Left ventricle myocardium inferior (tissue), 1 donor: ENCODE measurements at regions not wholly inside any gene's neighbourhood (a gene's known extent, or its start where the extent isn't known, plus 50 kb on each side); places are given as distances from the start of the nearest gene placed in this dataset.

ENCODE experiments used
- DNase-seq: peaks from one replicate; pipeline ENCODE4 v3.0.0-alpha.2; 2020
- H3K27ac ChIP-seq: fragments of 200-600 bp; replicated peaks from 2 replicates; pipeline ENCODE4 v1.8.0; 2021
- H3K27me3 ChIP-seq: fragments of 200-600 bp; 2 replicates; pipeline ENCODE4 v1.8.0; 2021; ENCODE audit warnings: low read depth
- H3K36me3 ChIP-seq: fragments of 200-600 bp; 2 replicates; pipeline ENCODE4 v1.8.0; 2021
- H3K4me1 ChIP-seq: fragments of 200-600 bp; 2 replicates; pipeline ENCODE4 v1.8.0; 2021
- H3K4me3 ChIP-seq: fragments of 200-600 bp; 2 replicates; pipeline ENCODE4 v1.8.0; 2021; ENCODE audit warnings: mild to moderate bottlenecking, moderate library complexity
- H3K9me3 ChIP-seq: fragments of 200-600 bp; replicated peaks from 2 replicates; pipeline ENCODE4 v1.8.0; 2021
- CTCF ChIP-seq: fragments of 200-600 bp; IDR thresholded peaks from 2 replicates; pipeline ENCODE4 v1.8.0; 2021; ENCODE audit warnings: antibody characterized with exemption, mild to moderate bottlenecking, borderline replicate concordance
- intact Hi-C: fragments of 100-400 bp; cut with micrococcal nuclease; formaldehyde crosslinking; loops from one replicate; pipeline ENCODE4 v1.11.0; 2022
- donor health status: DM: no; HTN: yes; CAD: no; lungs with severe emphysema.

- H3K27ac ChIP-seq = no peak overlapping the region
- TF ChIP-seq CTCF = no peak
- no peak for DNase-seq
- H3K9me3 ChIP-seq = no peaks in the 10 kb centered on the region
- H3K4me3 ChIP-seq = no peak overlapping the region
- H3K4me1 ChIP-seq = no peaks in the 10 kb centered on the region
- intact Hi-C loops = no loop called here
- no peaks in the 10 kb centered on the region for H3K27me3 ChIP-seq
- no peaks in the 10 kb centered on the region for H3K36me3 ChIP-seq
These were observed 160.5 kb downstream of the KITLG start for GRCh38 chr12:88419794-88420193.

- TF ChIP-seq CTCF = no peak
- Histone ChIP-seq H3K9me3 (no peaks in the 10 kb centered on the region), H3K4me3 (no peak overlapping the region), H3K27me3 (no peaks in the 10 kb centered on the region), H3K36me3 (no peaks in the 10 kb centered on the region), H3K27ac (no peak overlapping the region), H3K4me1 (no peaks in the 10 kb centered on the region)
- intact Hi-C loops = no loop called here
- DNase-seq = no peak
These were observed 159.8 kb downstream of the KITLG start for GRCh38 chr12:88420457-88420856.

- no peak for TF ChIP-seq CTCF
- no peaks in the 10 kb centered on the region for H3K27me3 ChIP-seq
- no peak overlapping the region for H3K27ac ChIP-seq
These were observed 155.2 kb downstream of the KITLG start for GRCh38 chr12:88424791-88425730.

GRCh38 chr12:88428350-88428749, 151.9 kb downstream of the KITLG start:
- intact Hi-C loops = no loop called here
- no peak for DNase-seq
- peaks cover 17% of the 10 kb centered on the region for H3K9me3 ChIP-seq
- no peak overlapping the region for H3K27ac ChIP-seq
- H3K36me3 ChIP-seq = no peaks in the 10 kb centered on the region
- no peak overlapping the region for H3K4me3 ChIP-seq
- TF ChIP-seq CTCF = no peak
- peaks cover 7% of the 10 kb centered on the region for H3K4me1 ChIP-seq
- H3K27me3 ChIP-seq = no peaks in the 10 kb centered on the region

More at GRCh38 chr12:88424791-88425730, 155.2 kb downstream of the KITLG start:
- no peaks in the 10 kb centered on the region for H3K4me1 ChIP-seq
- no peak for DNase-seq
- intact Hi-C loops = no loop called here
- no peak overlapping the region for H3K4me3 ChIP-seq
- no peaks in the 10 kb centered on the region for H3K36me3 ChIP-seq
- peaks cover 17% of the 10 kb centered on the region for H3K9me3 ChIP-seq

GRCh38 chr12:88431246-88431645, 149.0 kb downstream of the KITLG start:
- H3K9me3 ChIP-seq = peaks cover 17% of the 10 kb centered on the region
- H3K27ac ChIP-seq = peak overlapping the region; percentile 4
- no peaks in the 10 kb centered on the region for H3K36me3 ChIP-seq
- no peak for TF ChIP-seq CTCF
- H3K27me3 ChIP-seq = no peaks in the 10 kb centered on the region
- H3K4me1 ChIP-seq = peaks cover 7% of the 10 kb centered on the region
- no peak overlapping the region for H3K4me3 ChIP-seq
- intact Hi-C loops = no loop called here
- DNase-seq = no peak
